OCI-LY1 (cell line): ENCODE measurements at regions not wholly inside any gene's neighbourhood (a gene's known extent, or its start where the extent isn't known, plus 50 kb on each side); places are given as distances from the start of the nearest gene placed in this dataset.

Source experiments
- H2AFZ ChIP-seq: fragments of 200-600 bp; sonication (generic), shearing (Covaris generic); 2 replicates; pipeline ENCODE4 v1.6.0; 2014; ENCODE audit warnings: antibody characterized with exemption, mild to moderate bottlenecking, low read length
- H3F3A ChIP-seq: fragments of 200-600 bp; sonication (generic), shearing (Covaris generic); 2 replicates; pipeline ENCODE4 v1.6.0; 2014; ENCODE audit warnings: mild to moderate bottlenecking, antibody characterized with exemption, low read length, moderate library complexity; ENCODE audit not compliant: insufficient read depth
- H3K27ac ChIP-seq: fragments of 200-600 bp; sonication (generic); 2 replicates; pipeline ENCODE4 v1.5.1; 2014; ENCODE audit warnings: low read length, mixed run types, mild to moderate bottlenecking, low read depth; ENCODE audit not compliant: poor library complexity, severe bottlenecking
- H3K27me3 ChIP-seq: fragments of 200-600 bp; sonication (generic); 2 replicates; pipeline ENCODE4 v1.6.0; 2014; ENCODE audit warnings: antibody characterized with exemption, mild to moderate bottlenecking, low read length, moderate library complexity; ENCODE audit not compliant: insufficient read depth
- H3K36me3 ChIP-seq: fragments of 200-600 bp; sonication (generic); 2 replicates; pipeline ENCODE4 v1.6.1; 2014; ENCODE audit warnings: mild to moderate bottlenecking, antibody characterized with exemption, low read length, moderate library complexity, mixed read lengths; ENCODE audit not compliant: insufficient read depth
- H3K4me1 ChIP-seq: fragments of 200-600 bp; sonication (generic); 2 replicates; pipeline ENCODE4 v1.5.1; 2014; ENCODE audit warnings: mild to moderate bottlenecking, low read length, moderate library complexity; ENCODE audit not compliant: insufficient read depth, severe bottlenecking
- H3K4me2 ChIP-seq: fragments of 200-600 bp; sonication (generic), shearing (Covaris generic); 2 replicates; pipeline ENCODE4 v1.6.1; 2014; ENCODE audit warnings: low read length
- H3K4me3 ChIP-seq: fragments of 200-600 bp; sonication (generic); 2 replicates; pipeline ENCODE4 v1.5.1; 2014; ENCODE audit warnings: low read length, low read depth, mild to moderate bottlenecking, mixed read lengths; ENCODE audit not compliant: poor library complexity, severe bottlenecking
- H3K79me2 ChIP-seq: fragments of 200-600 bp; shearing (Covaris generic); 2 replicates; pipeline ENCODE4 v1.6.1; 2016; ENCODE audit warnings: mixed run types, low read length, mixed read lengths; ENCODE audit not compliant: insufficient read depth
- H3K9ac ChIP-seq: fragments of 200-600 bp; sonication (generic), shearing (Covaris generic); 2 replicates; pipeline ENCODE4 v1.6.1; 2014; ENCODE audit warnings: mild to moderate bottlenecking, low read length, mixed read lengths
- H3K9me2 ChIP-seq: fragments of 200-600 bp; sonication (generic), shearing (Covaris generic); 2 replicates; pipeline ENCODE4 v1.6.1; 2014; ENCODE audit warnings: low read depth, mild to moderate bottlenecking, low read length, mixed read lengths
- H3K9me3 ChIP-seq: fragments of 200-600 bp; shearing (Covaris generic); 2 replicates; pipeline ENCODE4 v1.6.1; 2014; ENCODE audit warnings: low read length, mixed read lengths
- H4K20me1 ChIP-seq: fragments of 200-600 bp; sonication (generic), shearing (Covaris generic); 2 replicates; pipeline ENCODE4 v1.6.0; 2016; ENCODE audit warnings: mild to moderate bottlenecking, low read length; ENCODE audit not compliant: insufficient read depth
- EZH2 ChIP-seq: fragments of 200-600 bp; sonication (generic), shearing (Covaris generic); IDR thresholded peaks from 2 replicates; pipeline ENCODE4 v1.8.0; 2017; ENCODE audit warnings: borderline replicate concordance, mixed run types, mild to moderate bottlenecking, antibody characterized with exemption, low read length, moderate library complexity, mixed read lengths
- TF ChIP-seq, protein P1 (sequence below): fragments of 200-600 bp; sonication (generic), shearing (Covaris generic); IDR thresholded peaks from 2 replicates; pipeline ENCODE4 v1.5.1; 2017; ENCODE audit warnings: mild to moderate bottlenecking, antibody characterized with exemption, low read length, moderate library complexity, mixed read lengths

DNA sequence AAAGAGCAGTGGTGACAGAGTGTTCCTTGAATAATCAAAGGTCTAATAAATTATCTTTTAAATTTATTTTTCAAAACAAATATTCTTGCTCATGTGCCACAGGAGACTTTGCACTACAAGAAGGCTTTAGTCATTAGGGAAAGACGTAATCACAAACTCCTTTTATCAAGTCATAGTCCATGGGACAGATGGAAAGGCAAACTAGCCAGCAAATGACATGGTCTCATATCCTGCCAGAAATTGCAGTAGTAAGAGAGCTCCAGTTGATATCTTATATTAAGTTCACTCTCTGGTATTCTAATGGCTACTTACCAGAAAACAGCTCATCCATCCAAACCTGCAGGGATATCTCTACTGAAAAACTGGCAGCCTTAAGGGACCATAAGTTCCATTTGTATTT is 225.0 kb upstream of the TP63 start:
- no peaks in the 10 kb centered on the region for H3K9me3 ChIP-seq
- no peaks in the 10 kb centered on the region for H3F3A ChIP-seq
- no peak overlapping the region for H3K27ac ChIP-seq
- no peak for TF ChIP-seq EZH2
- TF ChIP-seq, protein P1, sequence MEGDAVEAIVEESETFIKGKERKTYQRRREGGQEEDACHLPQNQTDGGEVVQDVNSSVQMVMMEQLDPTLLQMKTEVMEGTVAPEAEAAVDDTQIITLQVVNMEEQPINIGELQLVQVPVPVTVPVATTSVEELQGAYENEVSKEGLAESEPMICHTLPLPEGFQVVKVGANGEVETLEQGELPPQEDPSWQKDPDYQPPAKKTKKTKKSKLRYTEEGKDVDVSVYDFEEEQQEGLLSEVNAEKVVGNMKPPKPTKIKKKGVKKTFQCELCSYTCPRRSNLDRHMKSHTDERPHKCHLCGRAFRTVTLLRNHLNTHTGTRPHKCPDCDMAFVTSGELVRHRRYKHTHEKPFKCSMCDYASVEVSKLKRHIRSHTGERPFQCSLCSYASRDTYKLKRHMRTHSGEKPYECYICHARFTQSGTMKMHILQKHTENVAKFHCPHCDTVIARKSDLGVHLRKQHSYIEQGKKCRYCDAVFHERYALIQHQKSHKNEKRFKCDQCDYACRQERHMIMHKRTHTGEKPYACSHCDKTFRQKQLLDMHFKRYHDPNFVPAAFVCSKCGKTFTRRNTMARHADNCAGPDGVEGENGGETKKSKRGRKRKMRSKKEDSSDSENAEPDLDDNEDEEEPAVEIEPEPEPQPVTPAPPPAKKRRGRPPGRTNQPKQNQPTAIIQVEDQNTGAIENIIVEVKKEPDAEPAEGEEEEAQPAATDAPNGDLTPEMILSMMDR: no peak
- no peak overlapping the region for H3K4me2 ChIP-seq
- no peaks in the 10 kb centered on the region for H3K9me2 ChIP-seq
- H3K27me3 ChIP-seq: no peaks in the 10 kb centered on the region
- H3K79me2 ChIP-seq: no peaks in the 10 kb centered on the region
- no peaks in the 10 kb centered on the region for H3K4me1 ChIP-seq
- no peak overlapping the region for H3K4me3 ChIP-seq
- H4K20me1 ChIP-seq: no peaks in the 10 kb centered on the region
- H3K36me3 ChIP-seq: no peaks in the 10 kb centered on the region
- H2AFZ ChIP-seq: no peak overlapping the region
- H3K9ac ChIP-seq: no peak overlapping the region

DNA sequence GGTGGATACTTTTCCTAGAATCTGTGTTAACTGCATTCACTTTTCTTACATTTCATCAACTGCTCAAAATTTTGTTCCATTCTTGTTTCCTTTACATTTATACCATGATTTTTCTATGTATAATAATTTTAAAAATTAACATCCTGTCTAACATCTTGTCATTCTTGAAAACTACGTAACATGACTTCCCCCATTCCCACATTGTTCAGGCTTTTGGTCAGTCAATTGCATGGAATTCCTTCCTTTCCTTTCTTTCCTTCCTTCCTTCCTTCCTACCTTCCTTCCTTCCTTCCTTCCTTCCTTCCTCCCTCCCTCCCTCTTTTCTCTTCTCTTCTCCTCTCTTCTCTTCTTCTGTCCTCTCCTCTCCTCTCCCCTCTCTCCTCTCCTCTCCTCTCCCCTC is 220.7 kb upstream of the TP63 start:
- no peak overlapping the region for H3K4me3 ChIP-seq

DNA sequence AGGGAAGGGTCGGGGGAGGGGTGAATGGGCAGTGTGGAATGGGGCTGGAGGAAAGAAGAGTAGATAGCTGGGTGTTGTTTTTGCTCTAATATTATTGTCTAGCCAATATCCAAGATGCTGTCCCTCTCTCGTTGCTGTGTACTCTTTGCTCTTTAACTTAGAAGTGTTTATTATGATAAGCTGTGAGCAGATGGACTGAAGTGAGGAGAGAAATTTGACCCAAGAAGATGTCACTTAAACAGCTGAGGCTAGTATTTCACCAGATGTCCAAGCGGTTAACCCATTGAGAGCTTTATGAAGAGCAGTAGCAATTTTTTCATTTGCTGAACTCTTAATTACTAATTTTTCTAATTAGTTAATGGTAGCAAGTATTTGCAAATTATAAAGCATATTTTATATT is 212.2 kb upstream of the TP63 start:
- Histone ChIP-seq H3F3A (no peaks in the 10 kb centered on the region), H3K27me3 (no peaks in the 10 kb centered on the region), H3K4me2 (no peak overlapping the region), H3K36me3 (no peaks in the 10 kb centered on the region), H4K20me1 (no peaks in the 10 kb centered on the region), H3K9ac (no peak overlapping the region), H3K4me3 (no peak overlapping the region), H3K79me2 (no peaks in the 10 kb centered on the region), H3K9me2 (no peaks in the 10 kb centered on the region), H3K27ac (no peak overlapping the region), H3K9me3 (no peaks in the 10 kb centered on the region), H3K4me1 (no peaks in the 10 kb centered on the region), H2AFZ (no peak overlapping the region)
- TF ChIP-seq, protein P1: no peak
- no peak for TF ChIP-seq EZH2

More for the DNA sequence above, 220.7 kb upstream of the TP63 start:
- TF ChIP-seq, protein P1: no peak
- no peak for TF ChIP-seq EZH2
- Histone ChIP-seq H3K9ac (no peak overlapping the region), H3K36me3 (no peaks in the 10 kb centered on the region), H4K20me1 (no peaks in the 10 kb centered on the region), H2AFZ (no peak overlapping the region), H3K9me2 (no peaks in the 10 kb centered on the region), H3K79me2 (no peaks in the 10 kb centered on the region), H3K4me2 (no peak overlapping the region), H3K27me3 (no peaks in the 10 kb centered on the region), H3F3A (no peaks in the 10 kb centered on the region), H3K9me3 (no peaks in the 10 kb centered on the region), H3K4me1 (no peaks in the 10 kb centered on the region), H3K27ac (no peak overlapping the region)
